ENCODE measurements at regions not wholly inside any gene's neighbourhood (a gene's known extent, or its start where the extent isn't known, plus 50 kb on each side); places are given as distances from the start of the nearest gene placed in this dataset.

GRCh38 chr4:43607827-43608461 lies 715.4 kb downstream of the GRXCR1 start:
- TF ChIP-seq CTCF (IDR thresholded peaks at IDR 0.05) (no peak), EP300 (IDR thresholded peaks at IDR 0.05) (no peak)
